ENCODE measurements at regions not wholly inside any gene's neighbourhood (a gene's known extent, or its start where the extent isn't known, plus 50 kb on each side); places are given as distances from the start of the nearest gene placed in this dataset.

GRCh38 chr2:103265521-103265920 is 503.7 kb downstream of the TMEM182 start:
- intact Hi-C loops (cut with DNase I): no loop called here
- no peaks in the 10 kb centered on the region for H3K9me3 ChIP-seq

GRCh38 chr2:103268841-103269498 is 507.1 kb downstream of the TMEM182 start:
- DNase-seq (no peak), ATAC-seq (no peak)
- H3K9me3 ChIP-seq: peaks cover 10% of the 10 kb centered on the region
- no peaks in the 10 kb centered on the region for H3K36me3 ChIP-seq
- H3K27me3 ChIP-seq (ENCODE audit: low read depth): no peaks in the 10 kb centered on the region
- H3K4me3 ChIP-seq: no peak overlapping the region
- TF ChIP-seq CTCF (IDR thresholded peaks at IDR 0.05): no peak
- intact Hi-C loops (cut with DNase I): no loop called here
- no peak overlapping the region for H3K27ac ChIP-seq
- H3K4me1 ChIP-seq: no peaks in the 10 kb centered on the region

More at GRCh38 chr2:103265521-103265920, 503.7 kb downstream of the TMEM182 start:
- Histone ChIP-seq H3K4me1 (no peaks in the 10 kb centered on the region), H3K36me3 (no peaks in the 10 kb centered on the region), H3K4me3 (no peak overlapping the region), H3K27me3 (ENCODE audit: low read depth) (no peaks in the 10 kb centered on the region), H3K27ac (no peak overlapping the region)
- no peak for ATAC-seq
- DNase-seq: no peak
- TF ChIP-seq CTCF (IDR thresholded peaks at IDR 0.05): no peak

GRCh38 chr2:103276869-103277268 is 515.0 kb downstream of the TMEM182 start:
- Histone ChIP-seq H3K27me3 (ENCODE audit: low read depth) (no peaks in the 10 kb centered on the region), H3K36me3 (no peaks in the 10 kb centered on the region), H3K4me3 (no peak overlapping the region), H3K4me1 (no peaks in the 10 kb centered on the region), H3K9me3 (peaks cover 11% of the 10 kb centered on the region), H3K27ac (no peak overlapping the region)
- TF ChIP-seq CTCF (IDR thresholded peaks at IDR 0.05): no peak
- no peak for DNase-seq
- intact Hi-C loops (cut with DNase I): no loop called here
- no peak for ATAC-seq

- no peak overlapping the region for H3K27ac ChIP-seq
- no peak overlapping the region for H3K4me3 ChIP-seq
- H3K27me3 ChIP-seq (ENCODE audit: low read depth): no peaks in the 10 kb centered on the region
- no peak for DNase-seq
- TF ChIP-seq CTCF (IDR thresholded peaks at IDR 0.05): no peak
- intact Hi-C loops (cut with DNase I): no loop called here
- no peaks in the 10 kb centered on the region for H3K9me3 ChIP-seq
- ATAC-seq: no peak
- H3K4me1 ChIP-seq: no peaks in the 10 kb centered on the region
- H3K36me3 ChIP-seq: no peaks in the 10 kb centered on the region
Measured at GRCh38 chr2:103284750-103285149, 522.9 kb downstream of the TMEM182 start.

GRCh38 chr2:103285354-103285753 is 523.5 kb downstream of the TMEM182 start:
- Histone ChIP-seq H3K9me3 (no peaks in the 10 kb centered on the region), H3K4me1 (no peaks in the 10 kb centered on the region), H3K4me3 (no peak overlapping the region), H3K36me3 (no peaks in the 10 kb centered on the region), H3K27ac (no peak overlapping the region), H3K27me3 (ENCODE audit: low read depth) (no peaks in the 10 kb centered on the region)
- DNase-seq (no peak), ATAC-seq (no peak)
- TF ChIP-seq CTCF (IDR thresholded peaks at IDR 0.05): no peak
- intact Hi-C loops (cut with DNase I): no loop called here

Measured in lower lobe of right lung (tissue), 2 donors.